HG03196 (cell line): ENCODE measurements at regions not wholly inside any gene's neighbourhood (a gene's known extent, or its start where the extent isn't known, plus 50 kb on each side); places are given as distances from the start of the nearest gene placed in this dataset.

Experiments used
- ATAC-seq: cut with Tn5 transposase; IDR thresholded peaks from one replicate; pipeline ENCODE4 v1.9.1; 2021; ENCODE audit not compliant: unreplicated experiment

DNA sequence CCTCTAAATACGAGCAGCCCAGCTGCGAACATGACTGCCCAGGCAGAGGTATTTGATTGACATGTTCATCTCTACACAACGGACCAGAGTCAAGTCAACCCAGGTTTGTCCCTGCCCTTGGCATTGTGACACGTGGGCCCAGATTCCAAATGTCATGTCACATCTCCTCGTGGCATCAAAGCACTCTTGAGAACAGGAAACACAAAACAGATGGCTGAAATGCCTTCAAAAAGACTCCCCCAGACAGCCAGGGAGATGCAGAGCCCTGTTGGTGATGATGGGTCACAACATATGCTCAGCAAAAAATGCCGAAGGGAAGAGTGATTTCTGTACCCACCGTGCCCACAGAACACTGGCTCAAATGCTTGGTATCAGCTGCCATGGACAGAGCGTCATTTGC, 337.8 kb upstream of the DAB1 start:
- ATAC-seq = no peak

- no peak for ATAC-seq
Measured at GRCh38 chr1:57752843-57753242, 329.0 kb upstream of the DAB1 start.

DNA sequence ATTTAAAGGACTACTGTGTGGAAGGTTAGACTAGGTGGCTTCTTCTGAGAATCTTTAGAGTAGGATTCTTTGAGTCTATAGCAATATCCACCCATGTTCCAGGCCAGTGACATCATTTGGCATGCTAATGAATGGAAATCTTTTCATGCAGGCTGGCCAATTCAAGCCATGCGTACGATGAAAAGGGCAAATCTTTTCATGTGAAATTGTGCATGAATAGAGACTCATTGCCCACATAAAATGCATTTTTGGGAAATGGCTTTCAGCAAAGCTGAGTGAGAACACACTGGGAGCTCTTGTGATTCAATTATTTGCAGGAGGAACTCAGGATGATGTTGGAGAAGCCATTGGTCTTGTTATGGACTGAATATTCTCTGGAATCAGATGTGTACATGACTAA, 324.9 kb upstream of the DAB1 start:
- ATAC-seq = no peak

DNA sequence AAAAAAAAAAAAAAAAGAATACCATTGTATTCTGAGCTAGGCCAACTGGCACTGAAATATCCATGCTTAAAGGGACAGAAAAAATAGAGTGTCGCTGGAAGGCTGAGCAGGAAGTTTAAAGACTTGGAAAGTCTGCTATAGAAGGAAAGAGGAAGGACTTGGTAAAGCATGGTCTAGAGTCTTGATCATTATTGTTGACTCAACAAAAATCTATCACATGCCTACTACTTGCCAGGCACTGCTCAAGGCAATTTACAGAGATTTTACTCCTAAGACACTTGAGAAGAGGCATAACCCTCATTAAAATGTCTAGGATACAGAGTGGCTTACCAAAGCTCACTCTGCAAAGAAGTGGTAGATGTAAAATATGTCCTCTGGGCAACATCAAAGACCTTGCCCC, 324.0 kb upstream of the DAB1 start:
- ATAC-seq = no peak

DNA sequence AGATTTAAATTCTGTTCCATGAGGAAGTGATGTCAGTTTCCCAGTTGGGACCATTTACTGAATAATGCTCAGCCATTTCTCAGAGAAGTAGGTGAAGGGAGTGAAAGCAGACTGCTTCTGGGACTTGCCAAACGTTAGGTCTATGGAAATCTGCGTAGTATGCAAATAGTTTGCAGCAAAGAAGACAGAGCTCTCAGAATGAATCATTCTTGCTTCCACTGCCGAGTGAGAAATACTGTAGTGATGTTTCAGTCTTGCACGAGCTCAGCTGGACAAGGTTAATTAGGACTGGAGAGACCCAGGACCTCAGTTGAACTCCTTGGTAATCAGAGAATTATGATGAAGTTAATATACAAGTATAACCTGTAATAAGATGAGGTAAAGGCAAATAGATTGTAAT, 317.7 kb upstream of the DAB1 start:
- ATAC-seq = no peak

DNA sequence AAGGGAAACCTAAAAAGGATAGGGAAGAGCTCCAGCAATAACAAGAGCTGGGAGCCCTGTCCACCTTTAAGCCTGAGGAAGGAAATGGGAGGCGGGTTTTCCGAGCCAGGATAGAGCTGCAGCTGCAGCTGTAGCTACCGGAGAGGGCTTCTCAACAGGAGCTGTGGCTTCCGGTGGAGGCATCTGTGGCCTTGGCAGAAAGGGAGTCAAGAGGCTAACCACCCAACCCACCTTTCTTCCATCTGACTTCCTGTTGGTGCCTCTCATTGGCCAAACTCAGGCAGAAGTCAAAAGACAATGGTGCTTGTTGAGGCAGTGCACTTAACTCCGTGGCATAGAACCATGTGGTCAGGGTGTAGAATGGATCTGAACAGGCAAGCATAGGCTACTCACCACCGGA, 313.1 kb upstream of the DAB1 start:
- ATAC-seq = no peak

GRCh38 chr1:57729181-57729580, 305.3 kb upstream of the DAB1 start:
- ATAC-seq = no peak

DNA sequence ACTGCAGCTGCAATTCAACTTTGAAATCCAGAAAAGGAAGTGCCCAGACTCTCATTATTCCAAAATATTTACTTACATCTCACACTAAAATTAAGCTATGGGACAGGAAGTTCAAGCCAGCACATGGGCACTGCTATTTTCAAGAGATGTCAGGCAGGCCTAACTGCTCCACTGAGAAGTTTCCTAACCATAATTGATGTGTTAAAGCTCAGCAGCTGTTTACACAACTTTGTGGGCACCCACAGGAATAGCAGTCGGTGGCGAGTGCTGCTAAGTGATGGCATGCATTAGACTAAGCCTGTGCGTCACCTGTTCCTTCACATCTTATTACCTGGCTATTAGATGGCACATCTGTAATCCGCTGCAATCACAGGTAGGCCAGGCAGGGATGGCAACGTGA, 303.3 kb upstream of the DAB1 start:
- ATAC-seq = no peak

DNA sequence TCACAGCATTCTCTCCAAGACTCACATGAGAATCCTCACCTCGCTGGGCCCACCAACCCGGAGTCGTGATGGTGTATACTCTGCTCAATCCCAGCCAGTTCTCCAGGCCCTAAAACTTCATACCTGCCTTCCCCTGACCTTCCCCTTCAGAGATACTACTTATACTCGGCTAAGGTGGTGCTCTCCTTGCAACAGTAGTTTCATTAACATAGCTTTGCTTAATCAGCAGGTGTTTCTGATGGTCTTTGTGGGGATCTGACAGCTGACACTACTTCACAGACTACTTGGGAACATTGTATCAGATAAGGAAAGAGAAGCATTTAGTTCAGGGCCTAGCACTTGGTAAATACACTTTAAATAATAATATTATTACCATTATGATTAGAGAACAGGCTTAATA, 301.5 kb upstream of the DAB1 start:
- ATAC-seq = no peak

- no peak for ATAC-seq
Measured at GRCh38 chr1:57724535-57724934, 300.7 kb upstream of the DAB1 start.

- ATAC-seq = no peak
Measured at GRCh38 chr1:57722285-57722978, 298.6 kb upstream of the DAB1 start.

GRCh38 chr1:57721001-57721400, 297.1 kb upstream of the DAB1 start:
- no peak for ATAC-seq

DNA sequence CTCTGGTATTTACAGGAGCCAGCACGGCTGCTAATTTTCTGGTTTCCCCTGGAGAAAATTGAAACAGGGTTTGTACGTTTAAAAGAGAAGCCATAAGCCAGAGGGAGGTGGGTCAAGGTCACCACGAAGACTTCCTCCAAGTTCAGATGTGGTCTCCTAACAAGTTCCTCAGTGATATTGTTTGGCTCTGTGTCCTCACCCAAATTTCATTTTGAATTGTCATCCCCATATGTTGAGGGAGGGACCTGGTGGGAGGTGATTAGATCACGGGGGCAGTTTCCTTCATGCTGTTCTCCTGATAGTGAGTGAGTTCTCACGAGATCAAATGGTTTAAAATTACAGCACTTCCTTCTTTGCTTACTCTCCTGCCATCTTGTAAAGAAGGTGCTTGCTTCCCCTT, 295.4 kb upstream of the DAB1 start:
- ATAC-seq = no peak

GRCh38 chr1:57713501-57713900, 289.6 kb upstream of the DAB1 start:
- ATAC-seq = no peak

GRCh38 chr1:57712846-57713245, 289.0 kb upstream of the DAB1 start:
- no peak for ATAC-seq

DNA sequence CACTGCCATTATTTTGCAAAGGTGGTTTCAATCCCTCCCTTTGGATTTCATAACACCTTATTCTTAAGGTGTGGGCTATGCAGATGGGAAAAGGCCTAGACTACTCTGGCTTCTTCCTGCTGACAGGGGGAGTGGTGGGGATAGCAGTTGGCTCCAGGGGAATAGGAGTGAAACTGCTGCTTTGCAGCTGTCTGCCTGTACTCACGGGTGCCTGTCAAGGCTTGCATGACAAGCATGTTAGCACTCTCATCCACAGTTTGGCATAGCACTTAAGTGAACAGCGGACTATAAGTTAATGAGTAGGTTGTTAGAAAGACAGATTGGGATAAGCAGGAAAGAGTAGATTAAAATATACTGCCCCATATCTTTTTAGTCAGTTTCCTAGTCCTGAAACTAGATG, 287.5 kb upstream of the DAB1 start:
- no peak for ATAC-seq

DNA sequence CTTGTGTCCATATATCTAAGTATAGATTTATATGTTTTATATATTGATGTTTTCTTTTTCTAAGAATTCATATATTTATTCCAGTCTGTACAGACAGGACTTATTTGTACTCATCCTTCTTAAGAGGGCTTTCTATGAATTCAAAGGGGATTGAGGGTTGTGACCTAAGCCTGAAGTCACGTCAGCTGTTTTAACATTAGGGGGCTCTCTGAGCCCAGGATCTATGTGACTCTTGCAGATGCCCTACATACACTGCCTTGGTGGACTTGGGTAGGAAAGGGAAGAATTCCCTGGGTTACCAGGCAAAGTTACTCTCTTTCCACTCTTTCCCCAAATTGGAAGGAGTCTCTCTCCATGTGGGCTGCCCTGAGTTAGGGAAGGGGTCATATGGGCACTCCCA, 283.8 kb upstream of the DAB1 start:
- no peak for ATAC-seq

GRCh38 chr1:57704811-57705210, 281.0 kb upstream of the DAB1 start:
- ATAC-seq = no peak

GRCh38 chr1:57704231-57704630, 280.4 kb upstream of the DAB1 start:
- ATAC-seq = no peak

DNA sequence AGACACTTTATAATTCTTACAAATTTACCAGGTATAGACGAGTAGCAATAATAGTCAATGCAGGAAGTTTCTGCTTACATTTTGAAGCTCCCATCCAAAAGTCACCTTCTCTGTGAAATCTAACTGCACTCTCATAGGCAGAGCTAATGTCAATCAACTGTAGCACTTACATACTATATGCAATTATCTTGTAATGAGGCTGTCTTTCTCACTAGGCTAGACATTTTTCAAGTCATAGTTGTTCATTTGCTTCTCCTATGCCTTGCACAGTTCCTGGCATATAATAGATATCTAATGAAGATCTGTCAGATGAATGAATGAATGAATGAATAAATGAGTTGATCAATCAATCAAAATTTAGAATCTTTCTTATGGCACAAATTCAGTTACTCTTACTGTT, 273.0 kb upstream of the DAB1 start:
- ATAC-seq = no peak

DNA sequence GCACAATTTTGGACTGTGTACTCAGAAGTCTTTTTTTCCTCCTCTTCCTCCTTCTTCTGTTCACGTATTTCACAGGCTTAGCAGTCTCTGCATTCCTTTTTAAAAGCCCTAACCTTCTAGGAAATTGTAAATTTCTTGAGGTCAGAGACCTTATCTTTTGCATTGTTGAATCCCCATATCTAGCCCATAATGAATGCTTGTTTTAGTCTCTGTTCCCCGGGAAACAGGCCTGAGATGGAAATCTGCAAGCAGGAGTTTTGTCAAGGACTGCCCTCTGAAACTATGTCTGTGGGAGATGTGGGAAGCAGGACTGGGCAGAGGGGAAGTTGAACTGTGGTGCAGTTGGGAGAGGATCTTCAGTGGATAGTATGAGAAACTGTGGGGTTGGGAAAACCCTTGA, 272.2 kb upstream of the DAB1 start:
- no peak for ATAC-seq

DNA sequence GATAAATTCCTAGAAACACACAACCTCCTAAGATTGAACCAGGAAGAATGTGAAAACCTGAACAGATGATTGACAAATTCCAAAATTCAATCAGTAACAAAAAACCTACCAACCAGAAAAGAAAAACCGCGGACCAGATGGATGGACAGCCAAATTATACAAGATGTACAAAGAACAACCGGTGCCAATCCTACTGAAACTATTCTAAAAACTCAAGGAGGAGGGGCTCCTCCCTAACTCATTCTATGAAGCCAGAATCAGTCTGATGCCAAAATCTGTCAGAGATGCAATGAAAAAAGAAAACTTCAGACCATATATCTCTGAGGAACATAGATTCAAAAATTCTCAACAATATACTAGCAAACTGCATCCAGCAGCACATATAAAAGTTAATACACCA, 262.4 kb upstream of the DAB1 start:
- ATAC-seq = no peak
